ENCODE measurements at regions not wholly inside any gene's neighbourhood (a gene's known extent, or its start where the extent isn't known, plus 50 kb on each side); places are given as distances from the start of the nearest gene placed in this dataset.
"Not testable (repeated sequence)": the region's sequence is repeated elsewhere in the genome, so short reads cannot be mapped to it uniquely, and the experiment has no call there.

DNA sequence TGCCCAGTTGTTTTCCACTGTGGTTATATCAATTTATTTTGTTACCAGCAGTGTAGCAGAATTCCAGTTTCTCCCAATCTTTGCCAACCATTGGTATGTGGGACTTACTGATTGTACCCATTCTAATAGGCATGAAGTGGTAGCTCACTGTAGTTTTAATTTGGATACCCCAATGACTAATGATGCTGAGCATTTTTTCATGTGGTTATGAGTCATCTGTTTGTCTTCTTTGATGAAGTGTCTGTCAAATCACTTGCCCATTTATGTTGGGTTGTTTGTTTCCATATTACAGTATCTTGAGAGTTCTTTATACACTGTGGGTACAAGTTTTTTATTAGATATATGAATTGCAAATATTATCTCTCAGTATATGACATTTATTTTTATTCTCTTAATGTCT lies 644.3 kb downstream of the NR2F2 start:
- H3K18ac ChIP-seq (ENCODE audit: low read length) = no peak overlapping the region
- no peak overlapping the region for H4K8ac ChIP-seq (ENCODE audit: low read depth, low read length)
- no peak overlapping the region for H2BK120ac ChIP-seq (ENCODE audit: low read depth, low read length)
- no peak overlapping the region for H2BK15ac ChIP-seq (ENCODE audit: low read length)
- H3K14ac ChIP-seq (ENCODE audit: low read length) = no peak overlapping the region
- H2AFZ ChIP-seq (ENCODE audit: low read length) = no peak overlapping the region
- H2BK5ac ChIP-seq (ENCODE audit: low read length) = no peak overlapping the region
- H2BK12ac ChIP-seq (ENCODE audit: low read length) = no peak overlapping the region
- no peaks in the 10 kb centered on the region for H3K27me3 ChIP-seq (ENCODE audit: control insufficient read depth in 3 of 3, insufficient read depth in 3 of 3, low read depth in 1 of 3, low read length in 3 of 3)
- H4K91ac ChIP-seq (ENCODE audit: low read depth, low read length, poor library complexity) = no peak overlapping the region
- H3K9me3 ChIP-seq (replicated peaks in 1 of 2; ENCODE audit: control insufficient read depth in 2 of 2, insufficient read depth in 1 of 2, low read depth in 1 of 2, low read length in 2 of 2) = no peaks in the 10 kb centered on the region
- H3K4me3 ChIP-seq (ENCODE audit: low read length in 2 of 2) = no peak overlapping the region
- no peak overlapping the region for H3K9ac ChIP-seq (ENCODE audit: low read depth, low read length, poor library complexity)
- no peak overlapping the region for H3K4ac ChIP-seq (ENCODE audit: low read length)
- H3K79me1 ChIP-seq (ENCODE audit: low read depth, low read length) = no peaks in the 10 kb centered on the region
- no peaks in the 10 kb centered on the region for H3K36me3 ChIP-seq (replicated peaks in 1 of 2; ENCODE audit: control insufficient read depth in 2 of 2, insufficient read depth in 2 of 2, low read length in 2 of 2)
- no peak for DNase-seq (ENCODE audit: low spot score)
- no peak overlapping the region for H3K27ac ChIP-seq (replicated peaks; ENCODE audit: low read length)
- no peak overlapping the region for H2AK5ac ChIP-seq (ENCODE audit: low read depth, low read length)
- no peak overlapping the region for H3K4me2 ChIP-seq (ENCODE audit: insufficient read depth, low read length, poor library complexity, severe bottlenecking)
- peaks cover 1 to 7% of the 10 kb centered on the region in 2 donors for H3K4me1 ChIP-seq (ENCODE audit: control insufficient read depth in 2 of 2, insufficient read depth in 1 of 2, low read depth in 1 of 2, low read length in 2 of 2)
- no peak overlapping the region for H3K23ac ChIP-seq (ENCODE audit: low read depth, low read length, poor library complexity)

DNA sequence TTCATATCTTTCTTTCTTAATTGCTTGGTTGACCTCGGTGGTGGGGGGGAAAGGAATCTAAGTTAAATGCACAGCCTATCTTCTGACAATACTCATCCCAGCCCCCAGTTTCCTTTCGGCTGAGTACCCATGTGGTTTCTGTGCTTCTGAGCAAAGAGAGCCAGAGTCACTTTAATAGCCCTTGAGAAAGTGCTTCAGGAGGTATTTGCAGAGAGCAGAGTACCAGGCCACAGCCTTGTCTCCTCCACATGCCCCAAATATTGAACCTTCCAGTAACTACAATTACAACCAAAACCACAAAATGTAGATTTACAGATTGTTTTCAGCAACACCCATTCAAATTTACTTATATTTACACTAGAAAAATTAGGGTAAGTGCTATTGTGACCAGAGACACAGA lies 647.4 kb downstream of the NR2F2 start:
- H2BK120ac ChIP-seq (ENCODE audit: low read depth, low read length) = no peak overlapping the region
- no peak overlapping the region for H2BK12ac ChIP-seq (ENCODE audit: low read length)
- H4K8ac ChIP-seq (ENCODE audit: low read depth, low read length) = no peak overlapping the region
- H3K9me3 ChIP-seq (replicated peaks in 1 of 2; ENCODE audit: control insufficient read depth in 2 of 2, insufficient read depth in 1 of 2, low read depth in 1 of 2, low read length in 2 of 2) = no peaks in the 10 kb centered on the region
- no peak overlapping the region for H3K14ac ChIP-seq (ENCODE audit: low read length)
- H3K23ac ChIP-seq (ENCODE audit: low read depth, low read length, poor library complexity) = no peak overlapping the region
- no peak overlapping the region for H3K18ac ChIP-seq (ENCODE audit: low read length)
- no peaks in the 10 kb centered on the region for H3K79me1 ChIP-seq (ENCODE audit: low read depth, low read length)
- H3K9ac ChIP-seq (ENCODE audit: low read depth, low read length, poor library complexity) = no peak overlapping the region
- H2BK5ac ChIP-seq (ENCODE audit: low read length) = no peak overlapping the region
- H3K27ac ChIP-seq (replicated peaks; ENCODE audit: low read length) = no peak overlapping the region
- H3K4me1 ChIP-seq (ENCODE audit: control insufficient read depth in 2 of 2, insufficient read depth in 1 of 2, low read depth in 1 of 2, low read length in 2 of 2) = no peaks in the 10 kb centered on the region
- H4K91ac ChIP-seq (ENCODE audit: low read depth, low read length, poor library complexity) = no peak overlapping the region
- no peaks in the 10 kb centered on the region for H3K27me3 ChIP-seq (ENCODE audit: control insufficient read depth in 3 of 3, insufficient read depth in 3 of 3, low read depth in 1 of 3, low read length in 3 of 3)
- H2AFZ ChIP-seq (ENCODE audit: low read length) = no peak overlapping the region
- WGBS, 2 donors (ENCODE audit: extremely low coverage in 2 of 2, insufficient read length in 2 of 2, insufficient replicate concordance in 1 of 2) = no CpG with 5 or more reads among the region's 2 CpGs
- H2BK15ac ChIP-seq (ENCODE audit: low read length) = no peak overlapping the region
- no peak overlapping the region for H3K4me3 ChIP-seq (ENCODE audit: low read length in 2 of 2)
- H3K36me3 ChIP-seq (replicated peaks in 1 of 2; ENCODE audit: control insufficient read depth in 2 of 2, insufficient read depth in 2 of 2, low read length in 2 of 2) = no peaks in the 10 kb centered on the region
- no peak for DNase-seq (ENCODE audit: low spot score)
- no peak overlapping the region for H3K4ac ChIP-seq (ENCODE audit: low read length)
- H3K4me2 ChIP-seq (ENCODE audit: insufficient read depth, low read length, poor library complexity, severe bottlenecking) = no peak overlapping the region
- no peak overlapping the region for H2AK5ac ChIP-seq (ENCODE audit: low read depth, low read length)

DNA sequence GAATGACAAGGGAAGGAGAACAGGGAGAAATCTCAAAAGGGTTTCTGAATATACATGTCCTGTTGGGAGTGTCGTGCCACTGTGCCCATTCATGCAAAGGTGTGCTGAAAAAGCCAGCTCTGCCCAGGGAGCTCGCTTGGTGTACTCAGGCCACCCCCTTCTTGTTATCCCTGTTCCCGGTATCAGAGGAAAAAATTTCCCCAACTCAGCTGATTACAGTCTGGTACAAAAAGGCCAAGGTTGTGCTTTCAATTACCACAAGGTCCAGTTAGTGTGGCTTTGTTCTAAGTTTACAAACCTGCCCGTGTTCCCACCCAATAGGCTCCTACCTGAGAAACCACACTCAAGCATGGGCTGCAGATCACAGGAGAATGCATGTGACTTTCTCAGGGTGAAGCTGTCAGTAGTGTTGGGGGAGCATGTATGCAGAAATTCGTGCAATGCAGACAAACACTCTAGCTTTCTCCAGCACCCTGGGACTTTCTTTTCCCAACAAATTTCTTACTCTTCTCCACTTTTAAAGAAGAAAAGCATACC lies 648.5 kb downstream of the NR2F2 start:
- Histone ChIP-seq H4K8ac (ENCODE audit: low read depth, low read length) (no peak overlapping the region), H3K36me3 (replicated peaks in 1 of 2; ENCODE audit: control insufficient read depth in 2 of 2, insufficient read depth in 2 of 2, low read length in 2 of 2) (no peaks in the 10 kb centered on the region), H3K4me2 (ENCODE audit: insufficient read depth, low read length, poor library complexity, severe bottlenecking) (no peak overlapping the region), H3K14ac (ENCODE audit: low read length) (no peak overlapping the region), H2AK5ac (ENCODE audit: low read depth, low read length) (no peak overlapping the region), H2BK120ac (ENCODE audit: low read depth, low read length) (no peak overlapping the region), H3K18ac (ENCODE audit: low read length) (no peak overlapping the region), H3K23ac (ENCODE audit: low read depth, low read length, poor library complexity) (no peak overlapping the region), H2AFZ (ENCODE audit: low read length) (no peak overlapping the region), H3K27ac (replicated peaks; ENCODE audit: low read length) (no peak overlapping the region), H3K9ac (ENCODE audit: low read depth, low read length, poor library complexity) (no peak overlapping the region), H3K4me1 (ENCODE audit: control insufficient read depth in 2 of 2, insufficient read depth in 1 of 2, low read depth in 1 of 2, low read length in 2 of 2) (no peaks in the 10 kb centered on the region), H2BK15ac (ENCODE audit: low read length) (no peak overlapping the region), H3K79me1 (ENCODE audit: low read depth, low read length) (no peaks in the 10 kb centered on the region), H3K4me3 (ENCODE audit: low read length in 2 of 2) (peak overlapping the region in 1 of 2 donors; percentile 56), H3K9me3 (replicated peaks in 1 of 2; ENCODE audit: control insufficient read depth in 2 of 2, insufficient read depth in 1 of 2, low read depth in 1 of 2, low read length in 2 of 2) (no peaks in the 10 kb centered on the region), H4K91ac (ENCODE audit: low read depth, low read length, poor library complexity) (no peak overlapping the region), H2BK5ac (ENCODE audit: low read length) (no peak overlapping the region), H2BK12ac (ENCODE audit: low read length) (no peak overlapping the region), H3K4ac (ENCODE audit: low read length) (no peak overlapping the region), H3K27me3 (ENCODE audit: control insufficient read depth in 3 of 3, insufficient read depth in 3 of 3, low read depth in 1 of 3, low read length in 3 of 3) (no peaks in the 10 kb centered on the region)
- no CpG with 5 or more reads among the region's 5 CpGs for WGBS, 2 donors (ENCODE audit: extremely low coverage in 2 of 2, insufficient read length in 2 of 2, insufficient replicate concordance in 1 of 2)
- DNase-seq (ENCODE audit: low spot score) = no peak

DNA sequence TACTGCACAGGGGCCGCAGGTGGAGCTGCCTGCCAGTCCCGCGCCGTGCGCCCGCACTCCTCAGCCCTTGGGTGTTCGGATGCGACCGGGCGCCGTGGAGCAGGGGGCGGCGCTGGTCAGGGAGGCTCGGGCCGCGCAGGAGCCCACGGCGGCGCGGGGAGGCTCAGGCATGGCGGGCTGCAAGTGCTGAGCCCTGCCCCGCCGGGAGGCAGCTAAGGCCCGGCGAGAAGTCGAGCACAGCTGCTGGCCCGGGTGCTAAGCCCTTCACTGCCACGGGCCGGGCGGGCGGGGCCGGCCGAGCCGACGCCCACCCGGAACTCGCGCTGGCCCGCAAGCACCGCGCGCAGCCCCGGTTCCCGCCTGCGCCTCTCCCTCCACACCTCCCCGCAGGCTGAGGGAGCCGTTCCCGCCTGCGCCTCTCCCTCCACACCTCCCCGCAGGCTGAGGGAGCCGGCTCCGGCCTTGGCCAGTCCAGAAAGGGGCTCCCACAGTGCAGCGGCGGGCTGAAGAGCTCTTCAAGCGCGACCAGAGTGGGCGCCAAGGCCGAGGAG lies 653.7 kb downstream of the NR2F2 start:
- H3K4me3 ChIP-seq (ENCODE audit: low read length in 2 of 2); H4K8ac ChIP-seq (ENCODE audit: low read depth, low read length); H2BK15ac ChIP-seq (ENCODE audit: low read length); DNase-seq (ENCODE audit: low spot score); H3K4ac ChIP-seq (ENCODE audit: low read length); H3K27ac ChIP-seq (replicated peaks; ENCODE audit: low read length); H3K4me2 ChIP-seq (ENCODE audit: insufficient read depth, low read length, poor library complexity, severe bottlenecking); H3K36me3 ChIP-seq (replicated peaks in 1 of 2; ENCODE audit: control insufficient read depth in 2 of 2, insufficient read depth in 2 of 2, low read length in 2 of 2); H2AK5ac ChIP-seq (ENCODE audit: low read depth, low read length); H4K91ac ChIP-seq (ENCODE audit: low read depth, low read length, poor library complexity); H2BK120ac ChIP-seq (ENCODE audit: low read depth, low read length); H3K27me3 ChIP-seq (ENCODE audit: control insufficient read depth in 3 of 3, insufficient read depth in 3 of 3, low read depth in 1 of 3, low read length in 3 of 3); H2BK5ac ChIP-seq (ENCODE audit: low read length); H3K4me1 ChIP-seq (ENCODE audit: control insufficient read depth in 2 of 2, insufficient read depth in 1 of 2, low read depth in 1 of 2, low read length in 2 of 2); H3K79me1 ChIP-seq (ENCODE audit: low read depth, low read length): not testable (repeated sequence)
- WGBS, 2 donors (ENCODE audit: extremely low coverage in 2 of 2, insufficient read length in 2 of 2, insufficient replicate concordance in 1 of 2) = no CpG with 5 or more reads among the region's 58 CpGs
- Histone ChIP-seq H2AFZ (ENCODE audit: low read length) (peak overlapping the region; percentile 22), H3K18ac (ENCODE audit: low read length) (peak overlapping the region; percentile 76), H3K14ac (ENCODE audit: low read length) (peak overlapping the region; percentile 82), H2BK12ac (ENCODE audit: low read length) (peak overlapping the region; percentile 73), H3K23ac (ENCODE audit: low read depth, low read length, poor library complexity) (peak overlapping the region; percentile 55), H3K9ac (ENCODE audit: low read depth, low read length, poor library complexity) (peak overlapping the region; percentile 60), H3K9me3 (replicated peaks in 1 of 2; ENCODE audit: control insufficient read depth in 2 of 2, insufficient read depth in 1 of 2, low read depth in 1 of 2, low read length in 2 of 2) (peaks cover 3 to 11% of the 10 kb centered on the region in 2 donors)
